GM23338 (cell line): ENCODE measurements at regions not wholly inside any gene's neighbourhood (a gene's known extent, or its start where the extent isn't known, plus 50 kb on each side); places are given as distances from the start of the nearest gene placed in this dataset.

Experiments used
- CREB1 ChIP-seq: fragments of 250-450 bp; sonication (Bioruptor Pico); IDR thresholded peaks from 2 replicates; pipeline ENCODE4 v1.5.0; 2020; ENCODE audit warnings: low read depth, mild to moderate bottlenecking, moderate library complexity
- CTCF ChIP-seq, 2 experiments: fragments of 200-600 bp in 1 of 2; sonication (generic) in 1 of 2; conservative IDR thresholded peaks; 2 replicates each; pipeline versions ENCODE4 v1.5.1 to v1.6.1; 2016 to 2017; ENCODE audit warnings: antibody characterized with exemption in 2 of 2, low read depth in 2 of 2, mild to moderate bottlenecking in 2 of 2, moderate library complexity in 1 of 2
- ETS1 ChIP-seq: IDR thresholded peaks from 2 replicates; pipeline ENCODE4 v1.6.1; 2016; ENCODE audit warnings: antibody characterized with exemption
- EZH2 ChIP-seq: fragments of 200-600 bp; sonication (generic); IDR thresholded peaks from one replicate; pipeline ENCODE4 v1.8.0; 2017; ENCODE audit warnings: antibody characterized with exemption, mild to moderate bottlenecking, low read depth; ENCODE audit not compliant: unreplicated experiment
- EZH2phosphoT487 ChIP-seq: fragments of 200-600 bp; sonication (generic); IDR thresholded peaks from one replicate; pipeline ENCODE4 v1.8.1; 2018; ENCODE audit warnings: antibody characterized with exemption; ENCODE audit not compliant: unreplicated experiment
- JUNB ChIP-seq: IDR thresholded peaks from one replicate; pipeline ENCODE4 v1.6.1; 2016; ENCODE audit warnings: antibody characterized with exemption; ENCODE audit not compliant: unreplicated experiment
- POLR2AphosphoS5 ChIP-seq: IDR thresholded peaks from 2 replicates; pipeline ENCODE4 v1.6.1; 2016; ENCODE audit warnings: antibody characterized with exemption, low read depth
- REST ChIP-seq: IDR thresholded peaks from one replicate; pipeline ENCODE4 v1.6.1; 2018; ENCODE audit warnings: antibody characterized with exemption; ENCODE audit not compliant: unreplicated experiment
- ZNF331 ChIP-seq: fragments of 250-450 bp; sonication (Bioruptor Pico); IDR thresholded peaks from 2 replicates; pipeline ENCODE4 v1.5.0; 2020; ENCODE audit warnings: low read depth, mild to moderate bottlenecking, moderate library complexity
- ZNF462 ChIP-seq: fragments of 250-450 bp; sonication (Bioruptor Pico); IDR thresholded peaks from 2 replicates; pipeline ENCODE4 v1.5.0; 2020; ENCODE audit warnings: mild to moderate bottlenecking, moderate library complexity

- TF ChIP-seq CTCF (conservative IDR thresholded peaks at IDR 0.05; ENCODE audit: low read depth in 2 of 2) (no peak), REST (no peak), ZNF331 (no peak), EZH2 (no peak), POLR2AphosphoS5 (no peak), JUNB (no peak), CREB1 (CRISPR knock-in tag) (no peak), EZH2phosphoT487 (no peak), ETS1 (no peak), ZNF462 (no peak)
These were observed 234.2 kb downstream of the HACE1 start for GRCh38 chr6:104625536-104625935.
